ENCODE measurements at regions not wholly inside any gene's neighbourhood (a gene's known extent, or its start where the extent isn't known, plus 50 kb on each side); places are given as distances from the start of the nearest gene placed in this dataset.
A peak's percentile ranks its signal among the peaks of the same experiment; 100 is the strongest.

- DNase-seq: no peak
Measured at GRCh38 chr16:63982741-63983140, 1139.1 kb downstream of the CDH11 start.

- no peak for DNase-seq
Measured at GRCh38 chr16:63982110-63982509, 1139.8 kb downstream of the CDH11 start.

DNA sequence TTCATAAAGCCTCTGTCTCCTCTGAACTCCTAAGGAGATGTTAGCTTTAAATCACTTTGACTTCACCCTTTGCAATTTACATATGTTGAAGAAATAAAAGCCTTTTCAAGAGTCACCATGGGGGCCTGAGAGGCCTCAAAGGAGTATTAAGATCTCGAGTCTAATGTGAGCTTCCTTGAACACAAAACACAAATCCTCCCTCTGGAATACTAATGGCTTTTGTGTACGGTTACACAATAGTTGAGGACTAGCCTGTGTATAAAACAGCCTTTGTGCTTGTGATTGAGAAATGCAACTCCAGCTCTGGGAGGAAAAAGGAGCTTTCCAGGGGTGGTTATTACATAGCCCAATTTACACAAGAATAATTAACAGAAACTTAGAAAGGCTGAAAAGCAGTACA lies 1140.2 kb downstream of the CDH11 start:
- DNase-seq: no peak

DNA sequence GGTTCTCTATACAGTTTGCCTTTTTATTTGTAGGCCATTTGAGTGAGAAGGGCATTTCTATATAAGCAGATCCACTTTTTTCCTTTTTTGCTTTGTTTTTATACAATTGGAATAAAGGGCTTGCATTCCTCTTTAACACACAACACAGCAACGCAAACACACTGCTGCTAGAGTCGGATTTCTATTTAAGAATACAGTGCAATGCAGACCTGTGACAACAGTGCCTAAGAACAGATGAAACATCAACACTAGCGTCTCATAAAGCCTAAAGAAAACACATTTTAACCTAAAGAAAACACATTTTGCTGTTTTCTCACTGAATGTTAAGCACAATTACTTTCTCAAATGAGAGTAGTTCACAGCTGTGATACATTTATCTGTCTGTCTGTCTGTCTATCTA lies 1141.1 kb downstream of the CDH11 start:
- DNase-seq: no peak

- DNase-seq: no peak
Measured at GRCh38 chr16:63978240-63978639, 1143.6 kb downstream of the CDH11 start.

DNA sequence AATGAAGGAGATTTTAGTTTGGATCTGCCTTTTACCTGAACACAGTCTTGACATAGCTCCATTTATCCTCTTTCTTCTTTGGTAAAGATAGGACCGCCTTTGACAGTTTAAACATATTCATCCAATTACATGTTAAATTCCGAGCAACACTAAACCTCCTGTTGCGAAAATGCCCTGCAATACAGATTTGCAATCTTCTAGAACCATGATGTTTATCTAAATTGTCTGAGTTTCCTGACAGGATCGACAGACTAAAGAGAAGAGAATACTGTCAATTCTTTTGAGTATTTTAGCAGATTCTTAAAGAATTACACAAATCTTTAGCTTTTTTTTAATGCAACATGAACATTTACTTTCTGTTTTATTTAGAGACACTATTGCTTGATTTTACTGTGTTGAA lies 1145.5 kb downstream of the CDH11 start:
- no peak for DNase-seq

DNA sequence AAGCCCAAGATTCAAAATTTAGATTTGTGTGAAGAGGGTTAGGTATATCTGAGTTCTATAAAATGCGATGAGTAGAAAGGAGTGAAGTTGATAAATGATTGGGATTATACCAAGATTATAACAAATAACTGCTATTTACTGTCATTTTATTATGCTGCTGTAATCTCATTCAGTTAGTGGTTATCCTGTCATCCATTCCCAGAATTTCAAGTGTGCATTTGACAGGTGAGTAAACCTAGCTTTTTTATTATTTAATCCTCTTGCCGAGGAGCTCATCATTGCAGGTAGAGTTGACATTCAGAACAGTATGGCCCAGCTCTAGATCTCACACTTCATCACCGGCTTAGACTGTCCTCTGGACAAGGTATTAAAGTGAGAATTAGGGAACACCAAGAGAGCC lies 1146.2 kb downstream of the CDH11 start:
- DNase-seq: no peak

DNA sequence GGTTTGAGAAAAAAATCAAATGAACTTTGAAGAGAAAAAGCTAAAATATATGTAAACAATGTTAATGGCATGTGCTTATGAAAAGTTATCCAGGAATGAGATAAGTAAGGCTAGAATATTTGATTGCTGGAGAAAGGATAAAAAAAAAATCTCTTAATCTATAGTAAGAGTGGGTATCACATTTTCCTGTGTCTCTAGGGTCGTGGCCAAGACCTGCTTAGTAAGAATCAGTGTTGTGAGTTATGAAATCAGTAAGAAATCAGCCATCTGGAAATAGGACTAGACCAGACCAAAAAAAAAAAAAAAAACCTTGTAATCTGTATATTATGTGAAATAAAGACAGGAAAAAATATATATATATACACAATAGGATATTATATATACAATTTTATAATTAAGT lies 1153.9 kb downstream of the CDH11 start:
- no peak for DNase-seq

- no peak for DNase-seq
Measured at GRCh38 chr16:63960321-63960720, 1161.5 kb downstream of the CDH11 start.

DNA sequence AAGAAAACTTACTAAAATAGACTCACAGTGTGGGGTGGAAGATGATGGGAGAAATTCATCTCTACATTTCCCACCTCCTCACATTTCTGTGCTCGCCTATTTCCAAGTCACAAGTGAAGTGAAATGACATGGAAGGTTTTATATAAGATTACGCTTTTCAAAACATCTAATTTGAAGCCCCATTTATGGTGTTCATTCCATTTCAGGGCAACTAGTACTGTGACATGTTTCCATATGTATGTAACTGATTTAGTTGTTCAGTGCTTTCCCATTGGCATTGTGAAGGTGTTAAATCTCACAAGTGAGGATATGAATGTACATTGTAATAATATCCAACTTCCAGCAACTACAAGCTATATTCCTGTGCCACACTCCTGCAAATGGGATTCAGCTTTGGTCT lies 1174.8 kb downstream of the CDH11 start:
- no peak for DNase-seq

DNA sequence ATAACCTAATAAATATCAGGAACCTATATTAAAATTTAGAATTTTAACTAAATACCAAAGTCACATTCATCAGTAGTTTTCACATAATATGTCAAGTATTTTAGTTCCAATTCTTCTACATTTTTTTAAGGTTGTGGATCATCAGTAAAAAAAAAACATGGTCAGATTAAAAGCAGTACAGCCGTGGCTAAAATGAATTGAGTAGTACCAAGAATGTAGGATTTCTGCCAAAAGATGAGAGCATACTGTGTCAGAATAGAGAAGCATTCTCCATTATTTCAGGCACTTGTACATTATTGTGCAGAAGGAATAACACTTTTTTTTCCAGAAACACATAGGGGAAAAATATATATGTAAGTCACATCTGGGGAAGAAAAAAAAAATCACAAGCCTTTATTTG lies 1176.1 kb downstream of the CDH11 start:
- DNase-seq: peak; percentile 10

GRCh38 chr16:63943566-63943965 lies 1178.3 kb downstream of the CDH11 start:
- DNase-seq: no peak

- DNase-seq: no peak
Measured at GRCh38 chr16:63938661-63939060, 1183.2 kb downstream of the CDH11 start.

- no peak for DNase-seq
Measured at GRCh38 chr16:63933841-63934240, 1188.0 kb downstream of the CDH11 start.

GRCh38 chr16:63928421-63928820 lies 1193.4 kb downstream of the CDH11 start:
- no peak for DNase-seq

- no peak for DNase-seq
Measured at GRCh38 chr16:63925221-63925620, 1196.6 kb downstream of the CDH11 start.

GRCh38 chr16:63922560-63922959 lies 1199.3 kb downstream of the CDH11 start:
- peak; percentile 70 for DNase-seq

DNA sequence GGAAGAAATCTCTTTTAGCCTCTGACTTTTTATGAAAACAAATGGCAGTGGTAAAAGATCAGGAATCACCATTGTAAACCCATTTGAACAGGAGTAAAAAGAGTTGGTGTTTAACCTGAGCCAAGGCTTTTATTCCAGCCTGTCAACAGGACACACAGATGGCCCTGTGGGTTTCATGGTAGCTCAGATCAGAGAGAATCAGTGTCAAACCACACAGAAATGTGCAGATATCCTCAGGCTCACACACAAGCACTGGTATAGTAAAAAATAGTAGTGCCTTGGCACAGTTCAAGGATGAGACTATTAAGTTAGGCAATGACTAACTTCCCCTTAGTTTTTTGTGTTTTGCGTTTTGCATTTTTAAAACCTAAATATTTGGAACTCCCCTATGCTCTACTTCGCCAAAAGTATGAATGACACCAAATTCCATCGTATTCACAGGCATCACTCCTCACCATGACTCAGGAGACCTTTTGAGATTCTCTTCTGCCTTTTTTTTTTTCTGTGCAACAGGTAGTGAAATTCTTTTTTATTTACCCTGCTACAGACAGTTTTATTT lies 1200.0 kb downstream of the CDH11 start:
- peak; percentile 45 for DNase-seq

DNA sequence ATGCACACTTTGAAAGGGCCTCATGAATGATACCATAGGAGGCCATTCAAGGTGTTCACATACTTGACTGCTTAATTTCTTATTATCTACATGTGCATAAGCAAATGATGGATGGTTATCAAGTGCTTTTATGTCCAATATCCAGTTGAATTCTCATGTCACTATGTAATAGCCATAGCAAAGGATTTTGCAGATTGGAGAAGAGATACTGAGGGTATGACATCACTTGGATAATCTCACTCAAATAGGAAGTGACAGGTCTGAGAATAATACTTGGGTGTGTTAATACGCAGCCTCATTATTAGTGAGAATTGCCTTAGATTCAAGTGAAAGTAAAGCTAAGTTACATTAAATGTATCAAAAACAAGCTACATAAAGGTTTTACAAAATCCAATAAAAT lies 1208.6 kb downstream of the CDH11 start:
- DNase-seq: no peak

GRCh38 chr16:63907251-63907650 lies 1214.6 kb downstream of the CDH11 start:
- no peak for DNase-seq

- no peak for DNase-seq
Measured at GRCh38 chr16:63904930-63905329, 1216.9 kb downstream of the CDH11 start.

DNA sequence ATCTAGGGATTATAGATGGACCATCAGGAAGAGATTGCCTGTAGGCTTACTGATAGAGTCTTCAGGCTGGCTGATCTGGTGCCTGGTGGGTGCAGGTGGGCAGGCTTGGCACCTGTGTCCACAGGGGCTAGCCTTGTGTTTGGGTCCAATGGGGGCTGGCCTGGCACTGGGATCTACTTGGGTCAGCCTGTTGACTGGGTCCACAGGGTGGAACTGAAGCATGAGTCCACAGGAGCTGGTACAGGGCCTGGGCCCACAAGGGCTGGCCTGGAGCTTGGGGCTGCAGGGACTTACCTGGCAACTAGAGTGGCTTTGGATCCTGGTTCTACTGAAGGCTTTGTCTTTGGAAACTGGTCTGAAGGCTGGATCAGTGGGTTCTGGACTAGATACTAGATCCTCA lies 1217.7 kb downstream of the CDH11 start:
- no peak for DNase-seq

- DNase-seq: no peak
Measured at GRCh38 chr16:63896383-63897109, 1225.3 kb downstream of the CDH11 start.

DNA sequence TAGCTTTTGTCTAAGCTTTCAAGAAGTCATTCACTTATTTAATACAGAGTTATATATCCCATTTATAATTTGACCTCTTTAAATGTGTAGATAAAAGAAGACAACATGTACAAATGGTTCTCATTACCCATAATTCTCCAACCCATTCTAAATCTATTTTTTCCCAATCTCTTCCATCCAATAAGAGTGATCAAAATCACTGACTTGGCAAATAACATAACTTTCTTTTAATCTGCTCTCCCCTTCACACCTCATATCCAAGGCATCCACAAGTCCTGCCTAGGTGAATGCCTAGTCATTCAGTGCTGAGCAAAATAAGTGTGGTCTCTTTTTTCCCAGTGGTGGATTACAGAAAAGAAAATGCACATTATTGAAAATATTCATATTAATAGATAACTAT lies 1231.1 kb downstream of the CDH11 start:
- no peak for DNase-seq

GRCh38 chr16:63890081-63890480 lies 1231.8 kb downstream of the CDH11 start:
- peak; percentile 79 for DNase-seq

Data from NCI-H226 (cell line).